GM13977 (cell line): ENCODE measurements at regions not wholly inside any gene's neighbourhood (a gene's known extent, or its start where the extent isn't known, plus 50 kb on each side); places are given as distances from the start of the nearest gene placed in this dataset.

Source experiments
- DNase-seq: peaks from one replicate; pipeline ENCODE4 v3.0.0; 2012; ENCODE audit warnings: low spot score
- in situ Hi-C: fragments of 300-500 bp; cut with MboI; formaldehyde crosslinking; loops from one replicate; pipeline ENCODE4 v1.12.0; 2022; ENCODE audit warnings: low sequenced_read_pairs, low pct_unique_long_range_greater_than_20kb, mixed read lengths, inconsistent platforms; ENCODE audit not compliant: unreplicated experiment
- TF ChIP-seq, protein P1 (sequence below): IDR thresholded peaks from 2 replicates; pipeline ENCODE4 v1.5.1; 2012; ENCODE audit warnings: mild to moderate bottlenecking, control low read depth; ENCODE audit not compliant: insufficient read depth; ENCODE audit errors: extremely low read depth, missing control alignments

DNA sequence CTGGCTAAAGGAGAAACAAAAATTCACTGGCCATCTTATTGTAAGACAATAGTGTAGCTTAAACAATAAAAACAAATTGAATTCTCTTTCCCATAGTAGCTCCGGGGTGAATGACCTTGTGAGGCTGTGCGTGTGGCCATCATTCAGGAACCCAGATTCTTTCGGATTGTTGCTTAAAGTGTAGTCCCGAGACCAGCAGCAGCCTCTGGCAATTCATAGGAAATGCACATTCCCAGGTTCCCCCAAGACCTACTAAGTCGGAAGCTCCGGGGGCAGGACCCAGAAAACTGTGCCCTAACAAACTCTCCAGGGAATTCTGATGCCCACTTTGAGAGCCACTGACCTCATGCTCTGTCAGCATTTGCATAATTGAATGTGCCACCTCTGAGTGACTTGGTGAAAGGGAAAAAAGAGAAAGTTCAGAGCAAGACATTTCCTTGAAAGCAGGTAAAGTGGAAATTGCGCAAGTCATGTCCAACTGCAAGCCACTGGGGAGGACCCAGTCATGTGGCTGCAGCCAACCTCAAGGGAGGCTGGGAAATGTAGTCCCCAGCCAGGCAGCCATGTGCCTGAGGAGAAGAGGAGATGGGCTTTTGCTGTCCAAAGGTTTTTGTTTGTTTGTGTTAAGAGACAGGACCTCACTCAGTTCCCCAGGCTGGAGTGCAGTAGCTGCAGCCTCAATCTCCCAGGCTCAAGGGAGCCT lies 50.7 kb upstream of the PNMA8B start:
- TF ChIP-seq, protein P1, sequence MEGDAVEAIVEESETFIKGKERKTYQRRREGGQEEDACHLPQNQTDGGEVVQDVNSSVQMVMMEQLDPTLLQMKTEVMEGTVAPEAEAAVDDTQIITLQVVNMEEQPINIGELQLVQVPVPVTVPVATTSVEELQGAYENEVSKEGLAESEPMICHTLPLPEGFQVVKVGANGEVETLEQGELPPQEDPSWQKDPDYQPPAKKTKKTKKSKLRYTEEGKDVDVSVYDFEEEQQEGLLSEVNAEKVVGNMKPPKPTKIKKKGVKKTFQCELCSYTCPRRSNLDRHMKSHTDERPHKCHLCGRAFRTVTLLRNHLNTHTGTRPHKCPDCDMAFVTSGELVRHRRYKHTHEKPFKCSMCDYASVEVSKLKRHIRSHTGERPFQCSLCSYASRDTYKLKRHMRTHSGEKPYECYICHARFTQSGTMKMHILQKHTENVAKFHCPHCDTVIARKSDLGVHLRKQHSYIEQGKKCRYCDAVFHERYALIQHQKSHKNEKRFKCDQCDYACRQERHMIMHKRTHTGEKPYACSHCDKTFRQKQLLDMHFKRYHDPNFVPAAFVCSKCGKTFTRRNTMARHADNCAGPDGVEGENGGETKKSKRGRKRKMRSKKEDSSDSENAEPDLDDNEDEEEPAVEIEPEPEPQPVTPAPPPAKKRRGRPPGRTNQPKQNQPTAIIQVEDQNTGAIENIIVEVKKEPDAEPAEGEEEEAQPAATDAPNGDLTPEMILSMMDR, result no peak
- DNase-seq, result peak; percentile 43
- in situ Hi-C loops, result no loop called here

DNA sequence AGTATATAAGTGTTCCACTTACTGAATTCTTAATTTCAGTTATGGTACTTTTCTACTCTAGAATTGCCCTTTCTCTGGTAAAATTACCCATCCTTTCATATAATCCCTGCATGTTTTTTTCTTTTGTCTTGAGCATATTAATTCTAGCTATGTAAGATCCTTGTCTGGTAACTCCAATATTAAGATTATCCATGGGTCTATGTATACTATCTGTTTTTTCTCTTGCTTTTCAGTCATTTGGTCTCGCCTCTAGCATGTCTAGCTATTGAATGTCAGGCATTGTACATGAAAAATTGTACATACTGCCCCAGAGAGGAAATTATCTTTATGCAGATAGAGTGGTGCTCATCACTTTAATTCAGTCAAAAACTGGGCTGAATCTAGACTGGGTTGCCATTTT lies 50.4 kb upstream of the CALM3 start:
- TF ChIP-seq, protein P1, result no peak
- in situ Hi-C loops, result no loop called here
- no peak for DNase-seq

DNA sequence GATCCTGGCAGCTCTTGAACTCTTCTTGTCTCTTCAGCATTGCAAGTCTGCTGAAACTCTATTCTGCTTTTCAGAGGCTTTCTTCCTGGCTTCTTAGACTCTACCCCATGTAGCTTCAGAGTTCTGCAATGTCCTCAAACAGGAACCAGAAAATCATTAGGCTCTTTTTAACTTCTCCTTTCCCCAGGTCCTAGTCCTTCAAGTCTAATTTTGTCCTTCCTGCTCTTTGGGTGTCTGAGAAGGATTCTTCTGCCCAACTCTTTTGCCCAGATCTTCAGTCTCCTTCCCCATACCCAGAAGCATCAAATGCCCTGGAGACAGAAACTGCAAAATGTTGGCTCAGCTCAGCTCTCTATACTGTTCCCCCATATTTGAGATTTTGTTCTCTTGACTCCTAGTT lies 50.0 kb upstream of the CALM3 start:
- no peak for DNase-seq
- in situ Hi-C loops, result no loop called here
- TF ChIP-seq, protein P1, result no peak
